Gastrocnemius medialis (tissue), 4 donors: ENCODE measurements at regions not wholly inside any gene's neighbourhood (a gene's known extent, or its start where the extent isn't known, plus 50 kb on each side); places are given as distances from the start of the nearest gene placed in this dataset.

Experiments
- CTCF ChIP-seq, 5 experiments: fragments of 450-650 bp in 3 of 5; fragments of 200-600 bp in 2 of 5; sonication (generic) in 2 of 5; IDR thresholded peaks in 4 of 5; conservative IDR thresholded peaks in 1 of 5; 1 replicate in 4 of 5; 2 replicates in 1 of 5; pipeline ENCODE4 v1.5.1; 2016 to 2019; ENCODE audit warnings: antibody characterized with exemption in 5 of 5, mild to moderate bottlenecking in 3 of 5, moderate library complexity in 3 of 5
- POLR2A ChIP-seq, 2 donors: fragments of 450-650 bp; IDR thresholded peaks; one replicate each; pipeline ENCODE4 v1.6.1; 2017; ENCODE audit warnings: antibody characterized with exemption in 2 of 2, mild to moderate bottlenecking in 2 of 2, moderate library complexity in 2 of 2

- TF ChIP-seq POLR2A (IDR thresholded peaks at IDR 0.05) (no peak), CTCF (IDR thresholded peaks at IDR 0.05 in 4 of 5, conservative IDR thresholded peaks at IDR 0.05 in 1 of 5) (no peak)
These were observed 462.1 kb upstream of the GNPDA2 start for GRCh38 chr4:45188501-45188900.
